Fibroblast of villous mesenchyme (primary cell): ENCODE measurements at regions not wholly inside any gene's neighbourhood (a gene's known extent, or its start where the extent isn't known, plus 50 kb on each side); places are given as distances from the start of the nearest gene placed in this dataset.

Source experiments
- DNase-seq: peaks from one replicate; pipeline ENCODE4 v3.0.0-alpha.2; 2010; ENCODE audit warnings: low read depth
- H3K4me3 ChIP-seq: 2 replicates; pipeline ENCODE4 v1.5.1; 2011; ENCODE audit warnings: low read depth, mild to moderate bottlenecking, low read length
- TF ChIP-seq, protein P1 (sequence below): IDR thresholded peaks from 2 replicates; pipeline ENCODE4 v1.5.1; 2012; ENCODE audit warnings: low read depth, mild to moderate bottlenecking, low read length; ENCODE audit not compliant: insufficient read depth

DNA sequence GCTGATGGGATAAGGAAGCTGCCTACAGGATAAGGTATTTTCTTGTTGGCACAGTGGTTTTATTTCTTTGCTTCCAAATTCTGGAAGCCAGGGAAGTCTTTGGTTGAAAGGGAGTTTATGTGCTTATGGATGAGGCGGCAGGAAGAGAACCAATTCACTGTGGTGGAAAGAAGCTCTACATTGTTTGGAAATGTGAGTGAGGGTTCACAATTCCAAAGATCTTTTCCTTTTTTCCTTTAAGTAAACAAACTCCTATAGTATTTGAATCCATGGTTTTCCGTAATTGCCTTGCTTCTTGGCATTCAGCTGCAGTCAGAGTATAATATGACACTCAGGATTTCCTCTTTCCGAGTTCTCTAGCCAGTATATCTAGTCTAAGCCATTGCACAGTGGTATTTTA lies 86.2 kb downstream of the TEX29 start:
- TF ChIP-seq, protein P1, sequence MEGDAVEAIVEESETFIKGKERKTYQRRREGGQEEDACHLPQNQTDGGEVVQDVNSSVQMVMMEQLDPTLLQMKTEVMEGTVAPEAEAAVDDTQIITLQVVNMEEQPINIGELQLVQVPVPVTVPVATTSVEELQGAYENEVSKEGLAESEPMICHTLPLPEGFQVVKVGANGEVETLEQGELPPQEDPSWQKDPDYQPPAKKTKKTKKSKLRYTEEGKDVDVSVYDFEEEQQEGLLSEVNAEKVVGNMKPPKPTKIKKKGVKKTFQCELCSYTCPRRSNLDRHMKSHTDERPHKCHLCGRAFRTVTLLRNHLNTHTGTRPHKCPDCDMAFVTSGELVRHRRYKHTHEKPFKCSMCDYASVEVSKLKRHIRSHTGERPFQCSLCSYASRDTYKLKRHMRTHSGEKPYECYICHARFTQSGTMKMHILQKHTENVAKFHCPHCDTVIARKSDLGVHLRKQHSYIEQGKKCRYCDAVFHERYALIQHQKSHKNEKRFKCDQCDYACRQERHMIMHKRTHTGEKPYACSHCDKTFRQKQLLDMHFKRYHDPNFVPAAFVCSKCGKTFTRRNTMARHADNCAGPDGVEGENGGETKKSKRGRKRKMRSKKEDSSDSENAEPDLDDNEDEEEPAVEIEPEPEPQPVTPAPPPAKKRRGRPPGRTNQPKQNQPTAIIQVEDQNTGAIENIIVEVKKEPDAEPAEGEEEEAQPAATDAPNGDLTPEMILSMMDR: no peak
- no peak for DNase-seq
- H3K4me3 ChIP-seq: no peak overlapping the region

DNA sequence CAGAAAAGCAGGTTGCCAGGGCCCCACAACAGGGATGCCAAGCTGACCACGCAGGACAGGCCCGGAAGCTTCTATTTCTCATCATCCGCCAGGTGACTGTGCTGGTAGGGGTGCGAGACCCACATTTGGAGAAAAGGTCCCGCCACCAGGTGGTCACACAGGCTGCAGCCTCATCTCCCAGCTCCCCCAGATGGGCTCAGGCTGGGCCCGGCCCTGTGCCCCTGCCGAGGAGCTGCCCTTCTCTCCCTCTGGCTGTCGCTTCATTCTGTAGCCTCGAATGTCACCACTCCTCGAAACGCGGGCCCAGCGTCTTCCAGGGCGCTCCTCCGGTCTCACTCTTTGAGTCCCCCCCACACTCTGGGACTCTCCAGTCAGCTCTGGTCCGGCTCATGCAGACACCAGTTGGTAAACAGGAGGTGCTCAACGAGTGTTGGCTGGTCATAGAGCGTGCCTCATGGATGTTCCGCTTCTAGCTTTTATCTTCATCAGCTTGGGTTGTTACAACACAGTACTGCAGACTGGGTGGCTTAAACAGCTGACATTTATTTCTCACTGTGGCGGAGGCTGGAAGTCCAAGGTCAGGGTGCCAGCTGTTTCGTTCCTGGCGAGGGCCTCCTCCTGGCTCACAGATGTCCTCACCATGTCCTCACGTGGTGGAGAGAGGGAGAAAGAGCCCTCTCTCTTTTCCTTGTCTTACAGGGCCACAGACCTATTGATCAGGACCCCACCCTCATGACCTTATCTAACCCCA lies 87.1 kb downstream of the TEX29 start:
- peak; percentile 38 for DNase-seq
- H3K4me3 ChIP-seq: no peak overlapping the region
- TF ChIP-seq, protein P1: no peak

DNA sequence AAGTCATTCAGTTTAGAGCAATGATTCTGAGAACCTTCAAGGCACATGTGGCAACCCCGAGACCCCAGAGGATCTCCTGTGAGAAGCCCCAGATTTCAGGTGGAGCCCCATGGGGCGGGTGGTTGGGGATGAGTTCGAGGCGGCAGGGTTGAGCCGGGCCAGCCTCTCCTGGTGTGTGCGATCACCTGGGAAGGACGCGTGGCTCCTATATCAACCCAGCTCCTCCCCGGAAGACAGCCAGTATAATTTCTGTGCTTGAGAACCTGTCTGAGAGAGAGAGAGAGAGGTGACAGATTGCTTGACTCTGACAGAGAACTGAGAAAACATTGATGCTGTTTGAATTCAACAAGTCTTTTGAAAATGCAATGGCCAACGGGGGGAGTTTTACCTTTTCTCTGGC lies 89.0 kb downstream of the TEX29 start:
- TF ChIP-seq, protein P1: no peak
- no peak overlapping the region for H3K4me3 ChIP-seq
- DNase-seq: no peak

DNA sequence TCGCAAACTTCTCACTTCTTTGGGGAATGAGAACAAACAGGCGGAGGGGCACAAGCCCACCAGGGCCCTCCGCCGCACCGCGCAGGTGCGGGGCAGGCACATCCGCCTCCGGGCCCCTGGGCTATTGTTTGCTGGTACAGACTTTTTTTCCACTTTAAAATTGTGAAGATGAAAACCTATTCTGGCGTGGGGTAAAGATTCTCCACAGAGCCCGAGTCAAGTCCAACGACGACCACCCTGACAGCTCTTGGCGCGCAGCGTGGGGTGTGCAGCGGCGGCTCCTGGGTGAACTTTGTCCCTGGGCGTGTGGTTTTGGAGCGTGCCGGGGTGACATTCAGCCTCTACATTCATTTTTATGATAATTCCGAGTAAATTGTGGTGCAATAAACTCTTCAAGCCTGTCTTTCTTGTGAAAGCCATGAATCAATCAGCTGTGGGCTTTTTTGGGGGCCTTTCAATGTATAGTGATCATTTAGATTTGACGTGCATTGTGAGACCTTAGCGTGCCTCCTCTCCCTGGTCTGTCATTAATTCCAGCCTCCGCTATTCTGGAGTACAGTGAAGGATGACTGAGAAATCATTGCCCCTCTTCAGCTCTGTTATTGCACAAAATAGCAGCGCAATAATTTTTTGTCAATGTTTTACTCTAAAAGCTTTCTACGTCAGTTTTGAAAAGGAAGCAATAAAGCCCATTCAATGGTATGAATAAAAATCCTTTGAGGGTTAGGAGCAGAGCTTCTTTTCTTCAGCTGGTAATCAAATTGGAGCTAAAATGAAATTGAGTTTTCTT lies 90.0 kb downstream of the TEX29 start:
- H3K4me3 ChIP-seq: no peak overlapping the region
- TF ChIP-seq, protein P1: no peak
- no peak for DNase-seq

DNA sequence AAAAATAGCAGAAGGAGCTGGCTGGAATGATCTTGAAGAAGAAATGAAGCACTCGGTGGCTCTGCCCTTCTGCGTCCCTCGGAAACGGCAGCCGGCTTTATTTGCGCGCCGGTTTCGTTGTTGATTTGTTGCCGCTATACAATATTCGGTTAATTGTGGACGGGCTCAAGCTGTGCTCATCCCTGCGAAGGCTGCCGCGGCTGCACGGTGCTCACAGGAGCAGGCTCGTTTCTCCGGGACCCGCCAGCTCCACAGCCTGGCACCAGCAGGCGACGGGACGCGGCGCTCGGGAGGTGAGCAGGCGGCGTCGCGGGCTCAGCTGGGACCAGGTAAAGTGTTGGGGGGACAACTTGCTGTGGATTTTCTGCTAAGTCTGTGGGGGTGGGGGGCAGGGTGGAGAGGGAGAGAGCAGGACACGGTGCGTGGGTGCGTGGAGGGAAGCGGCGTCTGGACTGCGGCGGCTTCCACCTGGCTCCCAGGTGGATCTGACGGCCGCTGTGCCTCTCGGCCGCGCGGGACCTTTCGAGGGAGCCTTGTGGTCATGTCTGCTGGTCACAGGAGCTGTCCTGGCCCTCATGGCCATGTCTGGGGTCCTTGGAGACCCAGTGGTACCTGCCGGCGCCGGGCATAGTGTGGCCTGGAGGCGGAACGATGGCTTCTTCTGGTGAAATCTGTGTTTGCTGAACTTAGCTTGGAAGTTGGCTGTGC lies 90.9 kb downstream of the TEX29 start:
- DNase-seq: no peak
- no peak overlapping the region for H3K4me3 ChIP-seq
- TF ChIP-seq, protein P1: no peak

DNA sequence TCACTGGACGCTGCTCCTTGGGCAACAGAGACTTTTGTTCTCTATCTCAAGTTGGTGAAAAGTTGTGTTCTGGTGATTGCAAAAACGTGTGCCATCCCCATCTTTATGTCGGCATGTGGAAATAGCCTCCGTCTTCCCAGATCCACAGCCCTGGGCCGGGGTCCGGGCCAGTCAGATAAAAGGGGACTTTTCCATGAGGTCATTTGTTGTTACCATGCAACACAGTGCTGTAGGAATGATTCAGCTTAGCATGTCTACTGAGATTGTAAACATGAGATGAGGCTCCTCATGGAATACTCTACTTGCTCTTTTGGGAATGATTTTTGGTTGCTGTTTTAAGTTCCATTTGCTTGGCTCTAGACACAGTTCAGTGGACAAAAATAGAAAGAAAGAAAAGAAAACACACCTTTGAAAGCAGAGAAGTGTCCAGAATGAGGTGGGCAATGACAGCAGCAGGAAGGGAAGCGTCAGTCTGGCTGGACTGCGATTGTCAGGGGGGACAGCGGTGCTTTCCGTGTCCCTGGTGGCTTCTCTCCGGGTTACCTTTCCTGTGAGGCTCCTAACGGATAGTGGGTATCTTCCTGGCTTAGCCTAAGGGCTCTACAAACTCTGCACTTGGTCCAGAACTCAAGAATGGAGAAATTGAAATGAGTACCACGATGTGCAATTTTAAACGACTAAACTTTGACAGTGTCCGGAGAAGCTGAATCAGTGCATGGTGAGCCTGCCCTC lies 91.6 kb downstream of the TEX29 start:
- H3K4me3 ChIP-seq: no peak overlapping the region
- TF ChIP-seq, protein P1: no peak
- no peak for DNase-seq
